GM13977 (cell line): ENCODE measurements at regions not wholly inside any gene's neighbourhood (a gene's known extent, or its start where the extent isn't known, plus 50 kb on each side); places are given as distances from the start of the nearest gene placed in this dataset.

Experiments used
- DNase-seq: peaks from one replicate; pipeline ENCODE4 v3.0.0; 2012; ENCODE audit warnings: low spot score
- in situ Hi-C: fragments of 300-500 bp; cut with MboI; formaldehyde crosslinking; loops from one replicate; pipeline ENCODE4 v1.12.0; 2022; ENCODE audit warnings: low sequenced_read_pairs, low pct_unique_long_range_greater_than_20kb, mixed read lengths, inconsistent platforms; ENCODE audit not compliant: unreplicated experiment
- TF ChIP-seq, protein P1 (sequence below): IDR thresholded peaks from 2 replicates; pipeline ENCODE4 v1.5.1; 2012; ENCODE audit warnings: mild to moderate bottlenecking, control low read depth; ENCODE audit not compliant: insufficient read depth; ENCODE audit errors: extremely low read depth, missing control alignments

DNA sequence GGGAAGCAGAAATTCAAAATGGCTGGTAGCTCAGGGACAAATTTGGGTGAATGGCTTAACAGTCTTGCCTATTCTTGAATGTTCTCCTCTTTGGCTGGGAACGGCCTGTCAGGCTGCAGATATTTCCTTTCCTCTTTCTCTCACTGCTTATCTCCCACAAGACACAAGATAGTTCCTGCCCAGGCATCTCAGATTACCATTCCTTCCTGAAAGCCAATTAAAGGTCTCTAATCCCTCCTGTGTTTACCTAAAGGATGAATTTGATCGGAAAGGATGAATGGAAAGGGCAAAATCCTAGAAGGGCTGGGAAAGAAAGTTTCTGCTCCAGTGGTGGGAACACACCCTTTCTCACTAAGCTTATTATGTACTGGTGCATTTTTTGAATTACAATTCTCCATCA is 95.9 kb upstream of the JAG1 start:
- in situ Hi-C loops = no loop called here
- TF ChIP-seq, protein P1, sequence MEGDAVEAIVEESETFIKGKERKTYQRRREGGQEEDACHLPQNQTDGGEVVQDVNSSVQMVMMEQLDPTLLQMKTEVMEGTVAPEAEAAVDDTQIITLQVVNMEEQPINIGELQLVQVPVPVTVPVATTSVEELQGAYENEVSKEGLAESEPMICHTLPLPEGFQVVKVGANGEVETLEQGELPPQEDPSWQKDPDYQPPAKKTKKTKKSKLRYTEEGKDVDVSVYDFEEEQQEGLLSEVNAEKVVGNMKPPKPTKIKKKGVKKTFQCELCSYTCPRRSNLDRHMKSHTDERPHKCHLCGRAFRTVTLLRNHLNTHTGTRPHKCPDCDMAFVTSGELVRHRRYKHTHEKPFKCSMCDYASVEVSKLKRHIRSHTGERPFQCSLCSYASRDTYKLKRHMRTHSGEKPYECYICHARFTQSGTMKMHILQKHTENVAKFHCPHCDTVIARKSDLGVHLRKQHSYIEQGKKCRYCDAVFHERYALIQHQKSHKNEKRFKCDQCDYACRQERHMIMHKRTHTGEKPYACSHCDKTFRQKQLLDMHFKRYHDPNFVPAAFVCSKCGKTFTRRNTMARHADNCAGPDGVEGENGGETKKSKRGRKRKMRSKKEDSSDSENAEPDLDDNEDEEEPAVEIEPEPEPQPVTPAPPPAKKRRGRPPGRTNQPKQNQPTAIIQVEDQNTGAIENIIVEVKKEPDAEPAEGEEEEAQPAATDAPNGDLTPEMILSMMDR = no peak
- DNase-seq = no peak

- no peak for DNase-seq
- TF ChIP-seq, protein P1 = no peak
- in situ Hi-C loops = no loop called here
Observed at GRCh38 chr20:10770753-10771152, 97.0 kb upstream of the JAG1 start.

DNA sequence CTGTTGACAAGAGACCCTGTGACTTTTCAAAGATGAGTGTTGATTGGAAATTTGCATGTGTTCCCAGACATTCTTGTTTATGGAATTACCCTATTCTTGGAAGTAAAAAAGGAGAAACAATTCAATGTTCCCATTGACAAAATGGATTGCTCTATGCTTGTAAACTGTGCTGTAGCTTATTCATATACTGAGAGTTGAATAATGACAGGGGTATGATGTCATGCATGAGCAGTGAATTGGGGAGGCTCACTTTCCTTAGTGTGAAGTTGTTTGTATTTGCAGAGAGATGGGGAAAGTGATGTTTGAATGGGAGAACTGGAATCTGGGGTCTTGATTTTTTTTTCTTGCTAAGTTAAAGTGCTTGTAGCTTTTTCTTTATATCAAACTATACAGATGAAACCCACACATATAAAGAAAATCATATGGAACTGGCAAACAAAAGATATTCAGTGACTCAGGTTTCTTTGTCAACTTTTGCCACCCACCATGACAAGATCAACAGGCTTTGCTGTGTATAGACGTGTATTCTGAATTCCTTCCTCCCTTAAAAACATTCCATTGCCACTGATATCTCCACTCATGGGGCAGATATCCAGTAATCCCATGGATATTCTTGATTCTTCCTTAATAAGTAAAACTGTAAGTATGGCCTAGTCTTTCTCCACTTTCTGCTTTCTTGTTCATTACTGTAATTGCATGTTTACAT is 97.8 kb upstream of the JAG1 start:
- in situ Hi-C loops = no loop called here
- TF ChIP-seq, protein P1 = no peak
- no peak for DNase-seq

DNA sequence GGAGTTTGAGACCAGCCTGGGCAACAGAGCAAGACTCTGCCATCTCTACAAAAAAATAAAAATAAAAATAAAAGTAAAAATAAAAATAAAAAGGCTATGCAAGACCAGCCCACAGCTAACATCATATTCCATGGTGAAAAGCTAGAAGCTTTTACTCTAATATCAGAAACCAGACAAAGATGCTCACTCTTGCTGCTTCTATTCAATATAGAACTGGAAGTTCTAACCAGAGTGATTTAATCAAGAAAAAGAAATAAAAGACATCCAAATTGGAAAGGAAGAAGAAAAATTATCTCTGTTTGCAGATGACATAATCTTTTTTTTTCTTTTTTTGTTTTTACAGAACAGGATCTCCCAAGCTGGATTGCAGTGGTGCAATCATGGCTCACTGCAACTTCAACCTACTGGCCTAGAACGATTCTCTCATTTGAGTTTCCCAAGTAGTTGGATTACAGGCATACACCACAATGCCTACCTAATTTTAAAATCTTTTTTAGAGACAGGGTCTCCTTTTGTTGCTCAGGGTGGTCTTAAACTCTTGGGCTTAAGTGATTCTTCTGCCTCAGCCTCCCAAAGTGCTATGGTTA is 100.7 kb upstream of the JAG1 start:
- DNase-seq = no peak
- TF ChIP-seq, protein P1 = no peak
- in situ Hi-C loops = no loop called here

GRCh38 chr20:10777710-10778109 is 103.9 kb upstream of the JAG1 start:
- TF ChIP-seq, protein P1 = no peak
- in situ Hi-C loops = no loop called here
- DNase-seq = no peak

GRCh38 chr20:10779911-10780310 is 106.1 kb upstream of the JAG1 start:
- no peak for DNase-seq
- TF ChIP-seq, protein P1 = no peak
- in situ Hi-C loops = no loop called here
